Heart left ventricle (tissue), 16 donors: ENCODE measurements at regions not wholly inside any gene's neighbourhood (a gene's known extent, or its start where the extent isn't known, plus 50 kb on each side); places are given as distances from the start of the nearest gene placed in this dataset.

Source experiments
- ATAC-seq, 4 donors: fragments of 200-7000 bp; cut with Tn5 transposase; one replicate each; pipeline ENCODE4 v1.9.1; 2020 to 2022; ENCODE audit warnings: moderate library complexity in 4 of 4, mild to moderate bottlenecking in 3 of 4, moderate number of reproducible peaks in 1 of 4
- DNase-seq, 5 donors: peaks; one replicate each; pipeline ENCODE4 v3.0.0-alpha.2; 2020
- H3K27ac ChIP-seq, 12 donors: fragments of 200-600 bp; sonication (generic) in 4 of 12; one replicate each; pipeline versions ENCODE4 v1.5.0 to v1.8.0; 2016 to 2022; ENCODE audit warnings: mild to moderate bottlenecking in 2 of 12
- H3K27me3 ChIP-seq, 9 donors: fragments of 200-600 bp; sonication (generic) in 2 of 9; one replicate each; pipeline versions ENCODE4 v1.5.1 to v1.8.0; 2016 to 2022; ENCODE audit warnings: mild to moderate bottlenecking in 3 of 9
- H3K36me3 ChIP-seq, 9 donors: fragments of 200-600 bp; sonication (generic) in 2 of 9; one replicate each; pipeline versions ENCODE4 v1.5.0 to v1.8.0; 2018 to 2022; ENCODE audit warnings: mild to moderate bottlenecking in 2 of 9
- H3K4me1 ChIP-seq, 12 donors: fragments of 200-600 bp; sonication (generic) in 4 of 12; one replicate each; pipeline versions ENCODE4 v1.5.0 to v1.8.0; 2016 to 2022; ENCODE audit warnings: mild to moderate bottlenecking in 3 of 12
- H3K4me3 ChIP-seq, 12 donors: fragments of 200-600 bp; sonication (generic) in 4 of 12; one replicate each; pipeline versions ENCODE4 v1.5.0 to v1.8.0; 2017 to 2022; ENCODE audit warnings: mild to moderate bottlenecking in 9 of 12, moderate library complexity in 4 of 12
- H3K9me3 ChIP-seq, 12 donors: fragments of 200-600 bp; sonication (generic) in 4 of 12; one replicate each; pipeline versions ENCODE4 v1.5.0 to v1.8.0; 2016 to 2022; ENCODE audit warnings: mild to moderate bottlenecking in 1 of 12
- CTCF ChIP-seq, 12 donors: fragments of 200-600 bp; sonication (generic) in 4 of 12; IDR thresholded peaks; one replicate each; pipeline versions ENCODE4 v1.5.0 to v1.8.0; 2018 to 2022; ENCODE audit warnings: antibody characterized with exemption in 12 of 12, mild to moderate bottlenecking in 5 of 12
- POLR2A ChIP-seq, 2 donors: fragments of 450-650 bp; IDR thresholded peaks; one replicate each; pipeline ENCODE4 v1.6.1; 2017; ENCODE audit warnings: antibody characterized with exemption in 2 of 2, mild to moderate bottlenecking in 2 of 2, moderate library complexity in 2 of 2
- WGBS, 4 donors: extraction: QIAGEN DNeasy Blood & Tissue Kit in 2 of 4; methylation state at CpG; one replicate each; pipeline versions ENCODE4 v1.1.5 to v1.1.7; 2013 to 2018; 5-methylcytosine and 5-hydroxymethylcytosine counted together
- intact Hi-C, 10 donors: fragments of 100-400 bp; cut with DNase I; formaldehyde crosslinking; loops; one replicate each; pipeline versions ENCODE4 v1.11.1 to v1.14.2; 2022
- donor health status: ischemic (EF 13 %, LVEDD 7.1; RV severe dilation, severe dysfunction).
- donor health status: healthy with polysubstance abuse.
- donor health status: DM: no; HTN: yes; CAD: no.
- donor health status: DM: no; HTN: no; CAD: no.
- donor health status: ischemic (EF 25% LVEDD 6.9; RV normal size, moderate dysfunction).
- donor health status: ischemic (EF 25% LVEDD 5.7; RV mildly dilated, moderate dysfunction).
- donor health status: healthy.
- donor health status: DM: yes; HTN: yes; CAD: no.
- donor health status: ischemic (EF 35%, LVEDD 5.7; RV mildly dilated, moderate dysfunction).
- donor health status: nonischemic (EF 11% LVEDD 7.7; RV severe dilation, severe dysfunction).
- donor health status: DM: yes; HTN: yes; CAD: no.
- donor health status: PGD.
- donor health status: ischemic (EF 29% LVEDD 5.4; RV normal size, mild dysfunction).
- donor health status: nonischemic (EF 23%, LVEDD 6.1; RV moderate dilation, normal function).

DNA sequence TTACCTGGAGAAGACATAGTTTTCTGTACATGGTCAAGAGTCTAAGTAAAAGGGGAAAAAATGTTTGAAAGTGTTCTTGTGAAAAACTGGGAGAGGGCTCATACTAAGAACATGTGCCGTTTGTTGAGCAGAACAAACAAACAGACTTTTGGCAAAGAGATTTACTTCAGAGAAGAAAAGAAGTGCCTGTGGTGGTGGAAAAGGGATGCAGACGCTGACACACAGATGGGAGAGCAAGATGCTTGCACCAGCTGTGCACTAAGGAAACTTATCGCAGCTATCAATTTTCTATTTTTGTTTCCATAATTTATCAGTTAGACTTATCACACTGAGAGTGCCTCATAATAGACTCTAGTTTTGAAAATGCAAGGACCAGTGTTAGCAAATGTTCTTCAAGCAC lies 259.6 kb upstream of the PDZRN3 start:
- Histone ChIP-seq H3K4me1 (no peaks in the 10 kb centered on the region), H3K9me3 (peaks cover 0 to 6% (median 0%) of the 10 kb centered on the region in 12 donors), H3K36me3 (no peaks in the 10 kb centered on the region), H3K27me3 (no peaks in the 10 kb centered on the region), H3K4me3 (no peak overlapping the region), H3K27ac (no peak overlapping the region)
- no peak for DNase-seq
- intact Hi-C loops = no loop called here
- no peak for ATAC-seq
- no peak for TF ChIP-seq POLR2A (IDR thresholded peaks at IDR 0.05)
- TF ChIP-seq CTCF (IDR thresholded peaks at IDR 0.05) = no peak
- WGBS, 4 donors = 58 to 67% (median 62%) methylated on average over 3 of the region's 3 CpGs

GRCh38 chr3:73883497-73883896 lies 258.8 kb upstream of the PDZRN3 start:
- Histone ChIP-seq H3K4me3 (no peak overlapping the region), H3K27me3 (no peaks in the 10 kb centered on the region), H3K36me3 (no peaks in the 10 kb centered on the region), H3K9me3 (peaks cover 0 to 6% (median 0%) of the 10 kb centered on the region in 12 donors), H3K4me1 (no peaks in the 10 kb centered on the region), H3K27ac (no peak overlapping the region)
- no peak for ATAC-seq
- TF ChIP-seq POLR2A (IDR thresholded peaks at IDR 0.05) (no peak), CTCF (IDR thresholded peaks at IDR 0.05) (no peak)
- no peak for DNase-seq
- intact Hi-C loops = no loop called here

- no peaks in the 10 kb centered on the region for H3K36me3 ChIP-seq
- H3K4me3 ChIP-seq = no peak overlapping the region
- ATAC-seq (no peak), DNase-seq (no peak)
- no peaks in the 10 kb centered on the region for H3K9me3 ChIP-seq
- 52 to 78% (median 63%) methylated on average over 4 of the region's 4 CpGs for WGBS, 4 donors
- H3K27ac ChIP-seq = no peak overlapping the region
- TF ChIP-seq POLR2A (IDR thresholded peaks at IDR 0.05) = no peak
- TF ChIP-seq CTCF (IDR thresholded peaks at IDR 0.05) = no peak
- intact Hi-C loops = loop anchor here in 4 of 10 donors (5.0 to 10.0 kb wide), 4 partner anchors 1128 to 1300 kb away; no protein-coding TSS in a partner anchor
- no peaks in the 10 kb centered on the region for H3K4me1 ChIP-seq
- H3K27me3 ChIP-seq = no peaks in the 10 kb centered on the region
Measured at GRCh38 chr3:73874606-73875369, 250.0 kb upstream of the PDZRN3 start.

DNA sequence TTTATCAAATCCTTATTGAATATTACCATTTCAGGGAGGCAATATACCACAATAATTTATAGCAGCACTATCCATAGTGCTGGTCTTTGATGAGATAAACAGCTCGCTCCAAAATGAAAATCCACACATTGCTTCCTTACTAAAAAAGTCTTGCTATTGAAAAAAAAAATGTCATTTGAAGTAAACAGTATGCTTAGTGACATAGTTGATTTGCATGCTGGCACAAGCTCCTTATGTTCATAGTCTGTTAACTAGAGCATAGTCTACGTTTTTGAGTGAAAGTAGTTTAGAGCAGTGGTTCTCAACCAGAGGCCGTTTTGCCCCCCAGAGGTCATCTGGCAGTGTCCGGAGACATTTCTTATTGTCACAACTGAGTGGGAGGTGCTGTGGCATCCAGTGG lies 249.4 kb upstream of the PDZRN3 start:
- no peak overlapping the region for H3K4me3 ChIP-seq
- H3K27ac ChIP-seq = no peak overlapping the region
- H3K4me1 ChIP-seq = no peaks in the 10 kb centered on the region
- TF ChIP-seq POLR2A (IDR thresholded peaks at IDR 0.05) = no peak
- TF ChIP-seq CTCF (IDR thresholded peaks at IDR 0.05) = no peak
- WGBS, 4 donors = 60 to 80% (median 67%) methylated on average over 4 of the region's 4 CpGs
- no peaks in the 10 kb centered on the region for H3K9me3 ChIP-seq
- no peak for ATAC-seq
- H3K27me3 ChIP-seq = no peaks in the 10 kb centered on the region
- intact Hi-C loops = loop anchor here in 4 of 10 donors (5.0 to 10.0 kb wide), 4 partner anchors 1128 to 1301 kb away; no protein-coding TSS in a partner anchor
- no peak for DNase-seq
- H3K36me3 ChIP-seq = no peaks in the 10 kb centered on the region
